IMR-90 (cell line): ENCODE measurements at regions not wholly inside any gene's neighbourhood (a gene's known extent, or its start where the extent isn't known, plus 50 kb on each side); places are given as distances from the start of the nearest gene placed in this dataset.
"Not testable (repeated sequence)": the region's sequence is repeated elsewhere in the genome, so short reads cannot be mapped to it uniquely, and the experiment has no call there.

Experiments
- ATAC-seq: fragments of 200-7000 bp; cut with Tn5 transposase; 2 replicates; pipeline ENCODE4 v1.9.1; 2020; ENCODE audit warnings: low read depth, mild to moderate bottlenecking, moderate library complexity
- BruUV-seq: library from RNA; stranded (reverse); fragments of 400-500 nt; replicated peaks from 2 replicates; lab custom pipeline; 2021; lab: Mats Ljungman, UMichigan
- CTCF ChIA-PET: fragments of 300-600 bp; formaldehyde crosslinking; extraction: SDS; loops from one replicate; lab custom pipeline; 2021; ENCODE audit warnings: antibody characterized with exemption; lab: Yijun Ruan, JAX
- POLR2A ChIA-PET: fragments of 300-600 bp; sonication (Branson Sonifier 250); formaldehyde crosslinking; loops from one replicate; lab custom pipeline; 2022; ENCODE audit warnings: antibody characterized with exemption; ENCODE audit not compliant: unreplicated experiment; lab: Charles Lee
- DNase-seq: peaks from one replicate; pipeline ENCODE4 v3.0.0; 2013
- H2AFZ ChIP-seq: replicated peaks from 2 replicates; pipeline ENCODE3; 2013; ENCODE audit warnings: low read length, mild to moderate bottlenecking; ENCODE audit not compliant: poor library complexity
- H2AK5ac ChIP-seq: 2 replicates; pipeline ENCODE4 v1.6.1; 2013; ENCODE audit warnings: low read depth, low read length, inconsistent platforms
- H2AK9ac ChIP-seq: replicated peaks from 2 replicates; pipeline ENCODE3; 2013; ENCODE audit warnings: mild to moderate bottlenecking, low read depth, low read length, moderate library complexity; ENCODE audit not compliant: poor library complexity
- H2BK120ac ChIP-seq: 2 replicates; pipeline ENCODE4 v1.6.1; 2013; ENCODE audit warnings: low read depth, low read length, inconsistent platforms
- H2BK15ac ChIP-seq: 3 replicates; pipeline ENCODE4 v1.6.1; 2013; ENCODE audit warnings: low read depth, low read length, inconsistent platforms
- H2BK20ac ChIP-seq: 2 replicates; pipeline ENCODE4 v1.6.1; 2013; ENCODE audit warnings: low read depth, mild to moderate bottlenecking, inconsistent platforms, low read length, moderate library complexity
- H2BK5ac ChIP-seq: 2 replicates; pipeline ENCODE4 v1.6.1; 2013; ENCODE audit warnings: mild to moderate bottlenecking, low read depth, low read length, inconsistent platforms; ENCODE audit not compliant: poor library complexity, severe bottlenecking
- H3K14ac ChIP-seq: replicated peaks from 2 replicates; pipeline ENCODE4 v1.6.1; 2013; ENCODE audit warnings: low read depth, low read length, inconsistent platforms
- H3K18ac ChIP-seq: 2 replicates; pipeline ENCODE4 v1.6.1; 2013; ENCODE audit warnings: low read depth, low read length, control low read depth
- H3K23ac ChIP-seq: 2 replicates; pipeline ENCODE4 v1.6.1; 2013; ENCODE audit warnings: low read depth, low read length, inconsistent platforms
- H3K27ac ChIP-seq: 2 replicates; pipeline ENCODE4 v1.5.1; 2013; ENCODE audit warnings: mild to moderate bottlenecking, control low read depth, low read length; ENCODE audit not compliant: insufficient read depth
- H3K27me3 ChIP-seq: 2 replicates; pipeline ENCODE4 v1.6.1; 2013; ENCODE audit warnings: low read length; ENCODE audit not compliant: control insufficient read depth, insufficient read depth
- H3K36me3 ChIP-seq: 2 replicates; pipeline ENCODE4 v1.6.1; 2013; ENCODE audit warnings: low read length, mixed read lengths; ENCODE audit not compliant: control insufficient read depth, insufficient read depth
- H3K4ac ChIP-seq: 2 replicates; pipeline ENCODE4 v1.6.1; 2013; ENCODE audit warnings: low read depth, low read length, inconsistent platforms
- H3K4me1 ChIP-seq: 2 replicates; pipeline ENCODE4 v1.6.1; 2013; ENCODE audit warnings: low read length, mixed read lengths; ENCODE audit not compliant: control insufficient read depth, insufficient read depth
- H3K4me2 ChIP-seq: 2 replicates; pipeline ENCODE4 v1.6.1; 2013; ENCODE audit warnings: low read depth, mild to moderate bottlenecking, control low read depth, low read length, moderate library complexity
- H3K4me3 ChIP-seq: 2 replicates; pipeline ENCODE4 v1.5.1; 2013; ENCODE audit warnings: low read depth, mild to moderate bottlenecking, control low read depth, low read length, moderate library complexity; ENCODE audit not compliant: insufficient read depth
- H3K56ac ChIP-seq: 2 replicates; pipeline ENCODE4 v1.6.1; 2013; ENCODE audit warnings: low read length, inconsistent platforms; ENCODE audit not compliant: insufficient read depth; ENCODE audit errors: extremely low read depth
- H3K79me1 ChIP-seq, 2 experiments: 2 replicates each; pipeline ENCODE4 v1.6.1; 2013; ENCODE audit warnings: low read length in 2 of 2, inconsistent platforms in 1 of 2, low read depth in 1 of 2
- H3K9ac ChIP-seq: 2 replicates; pipeline ENCODE4 v1.6.1; 2013; ENCODE audit warnings: low read depth, low read length, control low read depth
- H3K9me1 ChIP-seq: 2 replicates; pipeline ENCODE4 v1.6.1; 2013; ENCODE audit warnings: low read length, inconsistent platforms; ENCODE audit not compliant: insufficient read depth
- H3K9me3 ChIP-seq: 2 replicates; pipeline ENCODE4 v1.6.1; 2013; ENCODE audit warnings: low read length; ENCODE audit not compliant: control insufficient read depth, insufficient read depth
- H4K20me1 ChIP-seq: 2 replicates; pipeline ENCODE4 v1.6.1; 2013; ENCODE audit warnings: low read length, inconsistent platforms; ENCODE audit not compliant: insufficient read depth
- H4K5ac ChIP-seq: 2 replicates; pipeline ENCODE4 v1.6.1; 2013; ENCODE audit warnings: mild to moderate bottlenecking, low read depth, low read length, control low read depth
- H4K8ac ChIP-seq, 2 experiments: 2 replicates each; pipeline ENCODE4 v1.6.1; 2013; ENCODE audit warnings: low read depth in 2 of 2, low read length in 2 of 2, control low read depth in 1 of 2, inconsistent platforms in 1 of 2
- H4K91ac ChIP-seq: 2 replicates; pipeline ENCODE4 v1.6.1; 2013; ENCODE audit warnings: low read depth, low read length, inconsistent platforms; ENCODE audit not compliant: insufficient read depth
- CEBPB ChIP-seq: IDR thresholded peaks from 2 replicates; pipeline ENCODE4 v1.6.1; 2012; ENCODE audit warnings: low read depth, low read length, improper control_type of control experiment
- FOS ChIP-seq: fragments of 150-350 bp; IDR thresholded peaks from 2 replicates; pipeline ENCODE4 v1.6.1; 2016; ENCODE audit warnings: low read depth, low read length
- MAFK ChIP-seq: IDR thresholded peaks from 2 replicates; pipeline ENCODE4 v1.6.1; 2012; ENCODE audit warnings: low read depth, low read length, improper control_type of control experiment
- POLR2A ChIP-seq: IDR thresholded peaks from 2 replicates; pipeline ENCODE4 v1.6.1; 2012; ENCODE audit warnings: mild to moderate bottlenecking, low read depth, low read length
- SMC3 ChIP-seq: fragments of 150-350 bp; IDR thresholded peaks from 2 replicates; pipeline ENCODE4 v1.6.1; 2016; ENCODE audit warnings: low read depth, mild to moderate bottlenecking, antibody characterized with exemption, low read length, moderate library complexity
- USF2 ChIP-seq: fragments of 150-350 bp; IDR thresholded peaks from 2 replicates; pipeline ENCODE4 v1.6.1; 2017; ENCODE audit warnings: mild to moderate bottlenecking, antibody characterized with exemption, low read length, low read depth
- WGBS, 2 experiments: methylation state at CpG; one replicate each; pipeline versions ENCODE4 v1.1.5 to v1.1.7; 2013; ENCODE audit warnings: missing lambda C conversion rate in 2 of 2; ENCODE audit not compliant: insufficient read length in 1 of 2; ENCODE audit errors: extremely low coverage in 2 of 2; 5-methylcytosine and 5-hydroxymethylcytosine counted together
- dilution Hi-C: fragments of 300-500 bp; cut with HindIII; formaldehyde crosslinking; loops from one replicate; pipeline ENCODE4 v1.14.3; 2018; ENCODE audit warnings: low sequenced_read_pairs; ENCODE audit not compliant: unreplicated experiment
- in situ Hi-C: fragments of 300-500 bp; cut with MboI; formaldehyde crosslinking; loops from 3 replicates; pipeline ENCODE4 v1.14.3; 2019; ENCODE audit warnings: low sequenced_read_pairs, inconsistent platforms, mixed read lengths
- intact Hi-C: fragments of 100-400 bp; cut with micrococcal nuclease; formaldehyde crosslinking; loops from 2 replicates; pipeline ENCODE4 v1.10.0; 2022

GRCh38 chr2:142794850-142795249 lies 82.6 kb upstream of the KYNU start:
- DNase-seq (no peak), ATAC-seq (no peak)
- Histone ChIP-seq H2AK5ac (no peak overlapping the region), H3K9me1 (no peaks in the 10 kb centered on the region), H2AK9ac (no peak overlapping the region), H2BK120ac (no peak overlapping the region), H2BK5ac (no peak overlapping the region), H3K9me3 (no peaks in the 10 kb centered on the region), H3K27ac (no peak overlapping the region), H3K4ac (no peak overlapping the region), H3K4me3 (no peak overlapping the region), H4K5ac (no peak overlapping the region), H2AFZ (no peak overlapping the region), H4K91ac (no peak overlapping the region), H3K56ac (no peak overlapping the region), H3K4me2 (no peak overlapping the region), H4K8ac (no peak overlapping the region), H3K23ac (no peak overlapping the region), H3K4me1 (no peaks in the 10 kb centered on the region), H4K20me1 (no peaks in the 10 kb centered on the region), H3K36me3 (no peaks in the 10 kb centered on the region), H3K9ac (no peak overlapping the region), H3K14ac (no peak overlapping the region), H2BK15ac (no peak overlapping the region), H3K27me3 (no peaks in the 10 kb centered on the region), H3K18ac (no peak overlapping the region), H3K79me1 (no peaks in the 10 kb centered on the region), H2BK20ac (no peak overlapping the region)
- no CpG with 5 or more reads among the region's 1 CpG for WGBS, 2 experiments
- POLR2A ChIA-PET: no interaction called here
- TF ChIP-seq USF2 (no peak), MAFK (no peak), POLR2A (no peak), CEBPB (no peak), SMC3 (no peak), FOS (no peak)
- CTCF ChIA-PET: no interaction called here
- dilution Hi-C loops: no loop called here
- intact Hi-C loops: no loop called here
- in situ Hi-C loops: no loop called here
- no TSS peak for BruUV-seq

- H3K9ac ChIP-seq, H4K20me1 ChIP-seq, dilution Hi-C loops, H3K27me3 ChIP-seq, H2BK120ac ChIP-seq, H3K9me3 ChIP-seq, DNase-seq, ATAC-seq, H3K4me3 ChIP-seq, H3K23ac ChIP-seq, H3K79me1 ChIP-seq, H3K9me1 ChIP-seq, H3K14ac ChIP-seq, H3K18ac ChIP-seq, H2AK5ac ChIP-seq, in situ Hi-C loops, H2AK9ac ChIP-seq, H3K36me3 ChIP-seq, H3K27ac ChIP-seq, H2BK5ac ChIP-seq, H4K91ac ChIP-seq, H3K4me2 ChIP-seq, H2AFZ ChIP-seq, H3K4me1 ChIP-seq, H3K4ac ChIP-seq, POLR2A ChIA-PET, H3K56ac ChIP-seq, CTCF ChIA-PET, H4K5ac ChIP-seq, H2BK15ac ChIP-seq, H2BK20ac ChIP-seq, H4K8ac ChIP-seq, BruUV-seq, intact Hi-C loops: not testable (repeated sequence)
- no CpG with 5 or more reads among the region's 3 CpGs for WGBS, 2 experiments
Observed at GRCh38 chr2:142792328-142792727, 85.1 kb upstream of the KYNU start.
